ENCODE measurements at regions not wholly inside any gene's neighbourhood (a gene's known extent, or its start where the extent isn't known, plus 50 kb on each side); places are given as distances from the start of the nearest gene placed in this dataset.

- no peak overlapping the region for H3K4me3 ChIP-seq (ENCODE audit: low read length)
- no peak for DNase-seq (ENCODE audit: low read depth)
- TF ChIP-seq CTCF (conservative IDR thresholded peaks at IDR 0.05; ENCODE audit: low read depth, low read length), result no peak
Measured at GRCh38 chr5:121313886-121314285, 537.8 kb upstream of the FTMT start.

GRCh38 chr5:121315786-121316185, 535.9 kb upstream of the FTMT start:
- DNase-seq (ENCODE audit: low read depth), result peak; percentile 40
- TF ChIP-seq CTCF (conservative IDR thresholded peaks at IDR 0.05; ENCODE audit: low read depth, low read length), result no peak
- no peak overlapping the region for H3K4me3 ChIP-seq (ENCODE audit: low read length)

- no peak for DNase-seq (ENCODE audit: low read depth)
- no peak overlapping the region for H3K4me3 ChIP-seq (ENCODE audit: low read length)
- TF ChIP-seq CTCF (conservative IDR thresholded peaks at IDR 0.05; ENCODE audit: low read depth, low read length), result no peak
Measured at GRCh38 chr5:121319292-121319691, 532.4 kb upstream of the FTMT start.

- no peak overlapping the region for H3K4me3 ChIP-seq (ENCODE audit: low read length)
- TF ChIP-seq CTCF (conservative IDR thresholded peaks at IDR 0.05; ENCODE audit: low read depth, low read length), result no peak
- no peak for DNase-seq (ENCODE audit: low read depth)
Measured at GRCh38 chr5:121325930-121326329, 525.8 kb upstream of the FTMT start.

GRCh38 chr5:121350181-121350930, 501.3 kb upstream of the FTMT start:
- no peak overlapping the region for H3K4me3 ChIP-seq (ENCODE audit: low read length)
- DNase-seq (ENCODE audit: low read depth), result no peak
- no peak for TF ChIP-seq CTCF (conservative IDR thresholded peaks at IDR 0.05; ENCODE audit: low read depth, low read length)

- DNase-seq (ENCODE audit: low read depth), result peak; percentile 30
- no peak for TF ChIP-seq CTCF (conservative IDR thresholded peaks at IDR 0.05; ENCODE audit: low read depth, low read length)
Measured at GRCh38 chr5:121366515-121366914, 485.2 kb upstream of the FTMT start.

GRCh38 chr5:121373371-121373770, 478.3 kb upstream of the FTMT start:
- DNase-seq (ENCODE audit: low read depth), result no peak
- no peak for TF ChIP-seq CTCF (conservative IDR thresholded peaks at IDR 0.05; ENCODE audit: low read depth, low read length)
- H3K4me3 ChIP-seq (ENCODE audit: low read length), result no peak overlapping the region

More at GRCh38 chr5:121366515-121366914, 485.2 kb upstream of the FTMT start:
- H3K4me3 ChIP-seq (ENCODE audit: low read length), result no peak overlapping the region
